Loucy (cell line): ENCODE measurements at regions not wholly inside any gene's neighbourhood (a gene's known extent, or its start where the extent isn't known, plus 50 kb on each side); places are given as distances from the start of the nearest gene placed in this dataset.
A peak's percentile ranks its signal among the peaks of the same experiment; 100 is the strongest.

Source experiments
- H2AFZ ChIP-seq: fragments of 200-600 bp; sonication (generic); 2 replicates; pipeline ENCODE4 v1.6.0; 2016; ENCODE audit warnings: antibody characterized with exemption, mild to moderate bottlenecking, low read length, moderate library complexity
- H3F3A ChIP-seq: fragments of 200-600 bp; 2 replicates; pipeline ENCODE4 v1.6.0; 2016; ENCODE audit warnings: antibody characterized with exemption, low read depth, mild to moderate bottlenecking
- H3K27me3 ChIP-seq: fragments of 200-600 bp; sonication (generic); 2 replicates; pipeline ENCODE4 v1.6.1; 2014; ENCODE audit warnings: low read length, mild to moderate bottlenecking; ENCODE audit not compliant: insufficient read depth, poor library complexity, severe bottlenecking
- H3K36me3 ChIP-seq: fragments of 200-600 bp; sonication (generic); 2 replicates; pipeline ENCODE4 v1.6.1; 2016; ENCODE audit warnings: low read length; ENCODE audit not compliant: insufficient read depth
- H3K4me1 ChIP-seq: fragments of 200-600 bp; sonication (generic); 2 replicates; pipeline ENCODE4 v1.5.1; 2014; ENCODE audit warnings: low read length, mild to moderate bottlenecking; ENCODE audit not compliant: insufficient read depth, poor library complexity, severe bottlenecking
- H3K4me2 ChIP-seq: fragments of 200-600 bp; sonication (generic); 2 replicates; pipeline ENCODE4 v1.6.0; 2014; ENCODE audit warnings: antibody characterized with exemption, low read length, low read depth, mild to moderate bottlenecking; ENCODE audit not compliant: poor library complexity, severe bottlenecking
- H3K4me3 ChIP-seq: fragments of 200-600 bp; sonication (generic); 2 replicates; pipeline ENCODE4 v1.5.1; 2014; ENCODE audit warnings: low read length, mild to moderate bottlenecking, mixed read lengths; ENCODE audit not compliant: poor library complexity, severe bottlenecking
- H3K79me2 ChIP-seq: fragments of 200-600 bp; sonication (generic); 2 replicates; pipeline ENCODE4 v1.6.1; 2014; ENCODE audit warnings: low read length; ENCODE audit not compliant: insufficient read depth
- H3K9ac ChIP-seq: fragments of 200-600 bp; sonication (generic); 2 replicates; pipeline ENCODE4 v1.6.0; 2014; ENCODE audit warnings: mild to moderate bottlenecking, low read depth, low read length, moderate library complexity; ENCODE audit not compliant: poor library complexity, severe bottlenecking
- H3K9me2 ChIP-seq: fragments of 200-600 bp; sonication (generic); replicated peaks from 2 replicates; pipeline ENCODE4 v1.6.1; 2016; ENCODE audit warnings: low read depth, low read length, mixed read lengths
- H3K9me3 ChIP-seq: fragments of 200-600 bp; sonication (generic); 2 replicates; pipeline ENCODE4 v1.6.1; 2014; ENCODE audit warnings: mild to moderate bottlenecking, antibody characterized with exemption, low read length, low read depth; ENCODE audit not compliant: insufficient read depth
- H4K20me1 ChIP-seq: fragments of 200-600 bp; sonication (generic); 2 replicates; pipeline ENCODE4 v1.6.0; 2014; ENCODE audit warnings: antibody characterized with exemption, low read length, mild to moderate bottlenecking; ENCODE audit not compliant: insufficient read depth, poor library complexity, severe bottlenecking
- EZH2phosphoT487 ChIP-seq: fragments of 200-600 bp; IDR thresholded peaks from 2 replicates; pipeline ENCODE4 v1.6.1; 2018; ENCODE audit warnings: antibody characterized with exemption, mild to moderate bottlenecking, moderate library complexity, borderline replicate concordance
- TF ChIP-seq, protein P1 (sequence below): fragments of 200-600 bp; sonication (generic); conservative IDR thresholded peaks from 2 replicates; pipeline ENCODE4 v1.5.1; 2014; ENCODE audit warnings: mild to moderate bottlenecking, antibody characterized with exemption, low read length

DNA sequence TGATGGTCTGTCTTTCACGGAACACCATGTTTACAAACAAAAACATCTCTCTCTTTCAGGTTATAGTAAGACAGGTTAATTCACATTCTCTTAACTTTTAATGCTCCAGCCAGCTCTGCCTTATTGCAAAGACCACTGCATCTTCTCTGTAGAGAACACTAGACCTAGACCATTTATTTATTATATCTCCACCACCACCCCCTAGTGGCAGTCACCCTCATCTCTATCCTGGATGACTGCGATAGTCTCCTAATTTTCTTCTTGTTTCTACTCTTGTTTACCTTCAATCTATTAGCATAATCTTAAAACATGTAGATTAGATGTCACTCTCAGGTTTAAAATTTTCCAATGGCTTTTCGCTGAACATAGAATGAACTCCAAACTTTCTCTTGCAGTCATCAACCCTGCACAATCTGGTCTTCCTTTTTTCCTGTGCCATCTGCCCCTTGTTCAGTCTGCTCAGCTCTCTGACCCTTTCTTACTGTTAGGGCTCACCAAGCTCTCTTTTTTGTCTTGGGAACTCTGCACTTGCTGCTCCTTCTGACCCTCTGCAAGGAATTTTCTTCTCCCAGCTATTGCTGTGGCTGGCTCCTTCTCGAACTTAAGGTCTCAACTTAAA, 155.6 kb downstream of the SQOR start:
- H4K20me1 ChIP-seq, result no peaks in the 10 kb centered on the region
- H3K79me2 ChIP-seq, result no peaks in the 10 kb centered on the region
- H2AFZ ChIP-seq, result no peak overlapping the region
- H3K4me1 ChIP-seq, result no peaks in the 10 kb centered on the region
- TF ChIP-seq, protein P1, sequence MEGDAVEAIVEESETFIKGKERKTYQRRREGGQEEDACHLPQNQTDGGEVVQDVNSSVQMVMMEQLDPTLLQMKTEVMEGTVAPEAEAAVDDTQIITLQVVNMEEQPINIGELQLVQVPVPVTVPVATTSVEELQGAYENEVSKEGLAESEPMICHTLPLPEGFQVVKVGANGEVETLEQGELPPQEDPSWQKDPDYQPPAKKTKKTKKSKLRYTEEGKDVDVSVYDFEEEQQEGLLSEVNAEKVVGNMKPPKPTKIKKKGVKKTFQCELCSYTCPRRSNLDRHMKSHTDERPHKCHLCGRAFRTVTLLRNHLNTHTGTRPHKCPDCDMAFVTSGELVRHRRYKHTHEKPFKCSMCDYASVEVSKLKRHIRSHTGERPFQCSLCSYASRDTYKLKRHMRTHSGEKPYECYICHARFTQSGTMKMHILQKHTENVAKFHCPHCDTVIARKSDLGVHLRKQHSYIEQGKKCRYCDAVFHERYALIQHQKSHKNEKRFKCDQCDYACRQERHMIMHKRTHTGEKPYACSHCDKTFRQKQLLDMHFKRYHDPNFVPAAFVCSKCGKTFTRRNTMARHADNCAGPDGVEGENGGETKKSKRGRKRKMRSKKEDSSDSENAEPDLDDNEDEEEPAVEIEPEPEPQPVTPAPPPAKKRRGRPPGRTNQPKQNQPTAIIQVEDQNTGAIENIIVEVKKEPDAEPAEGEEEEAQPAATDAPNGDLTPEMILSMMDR, result peak; percentile 78
- TF ChIP-seq EZH2phosphoT487, result no peak
- no peak overlapping the region for H3K9ac ChIP-seq
- no peak overlapping the region for H3K4me3 ChIP-seq
- no peaks in the 10 kb centered on the region for H3K27me3 ChIP-seq
- H3F3A ChIP-seq, result no peaks in the 10 kb centered on the region
- H3K4me2 ChIP-seq, result no peak overlapping the region
- no peaks in the 10 kb centered on the region for H3K9me3 ChIP-seq
- H3K36me3 ChIP-seq, result no peaks in the 10 kb centered on the region
- no peaks in the 10 kb centered on the region for H3K9me2 ChIP-seq

DNA sequence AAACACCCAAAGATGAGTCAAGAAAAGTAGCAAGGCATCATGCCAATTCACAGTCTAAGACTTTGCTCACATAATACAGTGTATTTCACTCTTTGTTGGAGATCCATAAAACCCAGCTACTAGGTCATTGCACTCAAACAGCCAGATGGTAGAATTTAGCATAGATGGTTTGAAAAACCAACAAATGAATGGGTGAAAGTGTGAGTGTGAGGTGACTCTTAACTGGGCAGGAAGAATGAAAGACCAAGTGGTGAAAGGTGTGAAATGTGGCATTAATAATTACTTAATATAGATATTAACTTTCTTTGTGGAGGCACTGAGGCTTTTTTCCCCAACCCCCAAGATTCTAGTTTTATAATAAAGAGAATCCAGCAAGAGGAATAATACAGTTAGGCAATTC, 159.5 kb downstream of the SQOR start:
- no peaks in the 10 kb centered on the region for H3K9me3 ChIP-seq
- no peaks in the 10 kb centered on the region for H3K4me1 ChIP-seq
- no peak overlapping the region for H3K9ac ChIP-seq
- no peaks in the 10 kb centered on the region for H4K20me1 ChIP-seq
- H2AFZ ChIP-seq, result no peak overlapping the region
- H3K9me2 ChIP-seq, result no peaks in the 10 kb centered on the region
- no peak overlapping the region for H3K4me3 ChIP-seq
- no peaks in the 10 kb centered on the region for H3K79me2 ChIP-seq
- no peaks in the 10 kb centered on the region for H3K27me3 ChIP-seq
- H3K36me3 ChIP-seq, result no peaks in the 10 kb centered on the region
- no peak overlapping the region for H3K4me2 ChIP-seq
- TF ChIP-seq, protein P1, result no peak
- TF ChIP-seq EZH2phosphoT487, result no peak
- H3F3A ChIP-seq, result no peaks in the 10 kb centered on the region

DNA sequence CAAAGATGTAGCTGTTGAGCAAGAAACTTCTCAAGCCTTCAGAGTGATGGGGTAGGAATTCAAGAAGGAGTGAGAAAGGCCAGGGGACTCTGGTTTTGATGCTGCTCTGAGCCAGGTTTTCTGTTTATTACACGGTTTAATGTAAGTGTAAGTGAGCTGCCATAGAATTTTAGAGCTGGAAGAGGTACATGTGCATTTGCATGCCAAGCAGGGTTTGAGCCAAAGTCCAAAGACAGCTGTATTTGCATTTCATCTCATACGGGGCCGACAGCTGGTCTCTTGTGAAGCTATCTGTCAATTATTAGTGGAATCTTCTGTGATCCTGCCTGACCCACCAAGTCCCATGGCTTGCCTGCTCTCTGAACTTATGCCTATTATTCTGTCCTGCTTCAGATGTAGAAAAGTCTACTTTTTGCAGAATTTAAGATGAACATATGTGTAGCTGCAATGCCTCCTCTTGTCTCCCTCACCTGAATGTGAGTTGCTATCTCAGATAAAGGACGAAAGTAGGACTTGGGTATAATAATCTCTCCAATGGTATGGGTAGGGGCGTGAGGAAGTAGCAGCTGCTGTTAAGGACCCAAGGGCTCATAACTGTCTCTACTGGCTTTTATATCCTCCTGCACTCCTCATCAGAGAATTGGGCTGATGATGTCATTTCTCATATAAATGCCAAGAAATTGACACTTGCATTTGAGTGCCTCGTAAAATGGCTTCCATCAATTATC, 160.0 kb downstream of the SQOR start:
- Histone ChIP-seq H3K9me2 (no peaks in the 10 kb centered on the region), H3F3A (no peaks in the 10 kb centered on the region), H2AFZ (no peak overlapping the region), H3K4me2 (no peak overlapping the region), H3K27me3 (no peaks in the 10 kb centered on the region), H3K9me3 (no peaks in the 10 kb centered on the region), H3K9ac (no peak overlapping the region), H4K20me1 (no peaks in the 10 kb centered on the region), H3K36me3 (no peaks in the 10 kb centered on the region), H3K4me1 (no peaks in the 10 kb centered on the region), H3K4me3 (no peak overlapping the region), H3K79me2 (no peaks in the 10 kb centered on the region)
- TF ChIP-seq, protein P1, result no peak
- TF ChIP-seq EZH2phosphoT487, result no peak
